Muscle of back (tissue), 3 donors: ENCODE measurements at regions not wholly inside any gene's neighbourhood (a gene's known extent, or its start where the extent isn't known, plus 50 kb on each side); places are given as distances from the start of the nearest gene placed in this dataset.
A peak's percentile ranks its signal among the peaks of the same experiment; 100 is the strongest.
"Not testable (repeated sequence)": the region's sequence is repeated elsewhere in the genome, so short reads cannot be mapped to it uniquely, and the experiment has no call there.

Experiments
- DNase-seq, 3 donors: peaks; one replicate each; pipeline versions ENCODE4 v3.0.0 to v3.0.0-alpha.2; 2013

DNA sequence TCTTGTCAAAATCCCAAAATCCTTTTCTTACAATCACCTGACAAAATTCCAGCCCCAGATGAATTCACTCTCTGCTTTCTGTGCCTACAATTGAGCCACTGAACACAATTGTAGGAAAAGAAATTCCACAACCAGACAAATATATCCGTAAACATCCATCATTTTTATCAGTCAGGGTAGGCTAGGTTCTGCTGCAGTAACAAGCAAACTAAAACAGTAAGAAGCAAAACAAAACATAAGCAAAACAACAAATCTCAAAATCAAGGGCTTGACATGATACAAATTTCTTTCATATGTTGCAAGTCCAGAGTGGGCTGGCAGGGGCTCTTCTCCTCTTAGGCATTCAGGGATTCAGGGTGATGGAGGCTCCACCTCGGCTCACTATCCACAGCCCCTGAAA, 114.2 kb upstream of the MAN2A1 start:
- DNase-seq = no peak

DNA sequence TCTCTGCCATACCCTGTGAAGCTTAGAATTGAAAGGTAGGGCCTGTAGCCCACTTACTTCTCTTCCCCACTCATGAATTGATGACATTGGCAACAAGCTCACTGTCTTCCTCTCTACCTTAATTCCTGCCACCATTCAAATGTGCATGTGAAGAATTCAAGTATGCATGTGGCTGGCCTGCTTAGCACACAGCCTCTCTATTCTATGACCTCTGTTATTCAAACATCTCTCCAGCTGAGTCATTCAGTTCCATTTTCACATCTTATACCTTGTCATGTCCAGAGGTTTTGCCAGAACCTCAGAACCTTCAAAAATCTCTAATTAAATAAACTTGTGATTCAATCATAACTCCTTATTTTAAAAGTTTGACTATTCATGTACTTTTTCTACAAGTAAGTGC, 114.7 kb upstream of the MAN2A1 start:
- no peak for DNase-seq

DNA sequence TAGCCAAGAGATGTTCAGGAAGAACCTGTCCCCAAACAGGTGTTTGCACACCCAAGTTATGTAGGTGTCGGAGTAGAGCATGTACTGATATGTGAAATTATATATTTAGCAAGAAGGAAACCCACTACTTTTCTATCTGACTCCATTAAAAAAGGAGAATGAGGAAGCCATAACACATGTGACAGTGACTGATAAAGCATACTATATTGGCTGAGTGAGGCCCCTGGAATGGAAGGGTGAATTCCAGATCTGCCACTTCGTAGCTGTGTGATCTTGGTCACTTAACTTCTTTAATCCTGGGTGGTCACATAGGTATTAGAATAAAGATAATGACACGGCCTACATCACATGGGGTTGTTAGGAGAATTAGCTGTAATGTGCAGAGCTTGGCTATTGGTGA, 116.0 kb upstream of the MAN2A1 start:
- DNase-seq = no peak

DNA sequence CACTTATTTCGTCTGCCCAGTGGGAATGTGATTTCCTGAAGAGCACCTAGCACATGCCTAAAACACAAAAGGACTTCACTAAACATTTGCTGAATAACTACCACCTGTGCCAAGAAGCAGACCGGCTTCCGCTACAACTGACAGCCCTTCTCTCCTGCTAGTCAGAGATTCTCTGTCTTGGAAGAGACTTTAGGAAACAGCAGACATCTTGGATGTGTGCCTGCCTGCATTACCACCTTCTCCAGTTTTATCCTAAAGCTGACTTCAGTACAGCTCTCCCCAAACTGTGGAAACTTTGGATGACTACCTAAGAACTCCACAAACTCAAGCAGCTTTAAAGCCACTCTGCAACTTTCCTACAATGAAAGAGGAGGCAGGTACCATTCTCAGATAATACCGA, 116.5 kb upstream of the MAN2A1 start:
- DNase-seq = no peak

DNA sequence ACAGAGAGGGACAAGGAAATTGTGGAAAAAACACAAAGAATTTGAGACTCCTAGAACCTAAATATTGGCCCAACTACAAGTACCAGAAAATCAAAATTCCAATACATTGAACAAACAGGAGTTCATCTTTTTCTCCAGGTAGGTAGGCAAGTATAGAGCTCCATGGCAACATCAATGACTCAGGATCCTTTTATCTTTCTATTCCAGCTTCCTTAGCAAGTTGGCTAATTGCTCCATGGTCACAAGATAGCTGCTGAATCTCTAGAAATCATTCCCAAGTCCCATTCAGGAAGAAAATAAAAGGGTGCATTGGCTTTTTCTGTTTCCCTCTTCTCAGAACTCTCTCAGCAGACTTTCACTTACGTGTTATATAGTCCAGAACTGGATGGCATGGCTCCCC, 117.9 kb upstream of the MAN2A1 start:
- no peak for DNase-seq

DNA sequence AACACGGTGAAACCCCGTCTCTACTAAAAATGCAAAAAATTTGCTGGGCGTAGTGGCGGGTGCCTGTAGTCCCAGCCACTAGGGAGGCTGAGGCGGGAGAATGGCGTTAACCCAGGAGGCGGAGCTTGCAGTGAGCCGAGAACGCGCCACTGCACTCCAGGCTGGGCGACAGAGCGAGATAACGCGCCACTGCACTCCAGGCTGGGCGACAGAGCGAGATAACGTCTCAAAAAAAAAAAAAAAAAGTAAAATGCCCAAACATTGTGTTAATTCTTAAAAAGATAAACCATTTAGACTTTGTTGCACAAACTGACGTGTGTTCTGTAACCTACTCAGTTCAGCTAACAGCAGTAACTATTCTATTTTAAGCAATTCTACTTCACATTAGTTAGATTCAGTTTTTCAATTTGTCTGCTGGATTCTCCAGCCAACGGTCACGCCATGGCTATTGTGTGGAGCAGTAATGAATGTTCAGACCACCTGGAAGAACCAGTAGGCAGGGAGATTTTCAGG, 119.3 kb upstream of the MAN2A1 start:
- no peak for DNase-seq

DNA sequence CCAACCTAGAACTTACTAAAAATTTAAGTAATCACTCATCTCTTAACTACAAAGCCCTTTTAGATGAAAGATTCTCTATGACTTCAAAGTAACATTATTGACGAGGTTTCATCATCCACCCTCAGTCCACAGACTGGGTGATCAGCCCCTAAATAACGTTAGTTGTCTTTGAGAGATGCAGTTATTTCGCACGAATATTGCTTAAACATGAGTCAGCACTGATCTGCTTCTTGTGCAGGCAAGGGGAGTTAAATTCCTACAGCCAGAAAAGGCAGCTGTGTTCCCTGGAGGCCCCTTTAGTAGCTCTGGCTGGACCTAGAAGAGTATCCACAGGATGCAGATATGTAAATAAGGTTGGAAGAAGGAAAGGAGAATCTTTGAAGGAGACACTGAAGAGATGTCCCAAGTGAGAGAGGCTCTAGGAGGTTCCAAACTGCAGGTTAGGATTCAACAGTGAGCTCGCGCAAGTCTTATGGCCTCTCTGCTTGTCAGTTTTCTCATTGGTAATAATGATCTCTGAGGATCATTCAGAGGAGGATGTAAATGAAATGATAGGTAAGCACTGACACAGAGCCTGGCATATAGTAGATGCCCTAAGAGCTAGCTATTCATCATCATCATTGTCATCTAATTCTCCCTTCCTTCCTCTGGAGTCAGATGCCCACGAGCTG, 122.2 kb upstream of the MAN2A1 start:
- peak; percentile 69 to 91 (median 72) for DNase-seq

DNA sequence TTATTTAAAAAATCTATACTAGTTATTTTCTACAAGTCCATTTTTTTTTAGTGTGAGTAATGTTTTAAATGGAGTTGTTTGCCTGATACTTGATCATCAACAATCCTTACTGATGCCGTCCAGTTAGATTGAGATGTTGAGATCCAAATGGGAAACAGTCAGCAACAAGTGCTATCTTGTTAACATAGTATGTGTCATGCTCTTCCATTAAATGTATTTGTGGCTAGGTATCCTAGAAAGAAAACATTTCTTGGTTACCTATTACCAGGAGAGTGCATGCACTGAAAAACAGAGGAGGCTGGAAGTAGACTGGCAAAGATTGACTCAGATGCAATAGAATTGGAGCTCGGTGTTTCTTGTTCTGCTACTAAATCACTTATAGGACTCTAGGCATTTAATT, 123.4 kb upstream of the MAN2A1 start:
- no peak for DNase-seq

DNA sequence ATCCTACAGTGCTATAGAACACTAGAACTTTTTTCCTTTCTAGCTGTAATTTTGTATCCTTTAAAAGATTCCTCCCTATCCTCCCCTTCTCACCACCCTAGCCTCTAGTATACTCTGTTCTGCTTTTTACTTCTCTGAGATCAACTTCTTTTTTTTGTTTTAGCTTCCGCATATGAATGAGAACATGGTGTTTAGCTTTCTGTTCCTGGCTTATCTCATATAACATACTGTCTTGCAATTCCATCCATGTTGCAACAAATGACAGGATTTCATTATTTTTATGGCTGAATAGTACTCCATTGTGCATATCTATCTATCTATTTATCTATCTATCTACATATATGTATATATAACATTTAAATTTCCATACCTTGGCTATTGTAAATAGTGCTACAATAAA, 126.0 kb upstream of the MAN2A1 start:
- DNase-seq = no peak

DNA sequence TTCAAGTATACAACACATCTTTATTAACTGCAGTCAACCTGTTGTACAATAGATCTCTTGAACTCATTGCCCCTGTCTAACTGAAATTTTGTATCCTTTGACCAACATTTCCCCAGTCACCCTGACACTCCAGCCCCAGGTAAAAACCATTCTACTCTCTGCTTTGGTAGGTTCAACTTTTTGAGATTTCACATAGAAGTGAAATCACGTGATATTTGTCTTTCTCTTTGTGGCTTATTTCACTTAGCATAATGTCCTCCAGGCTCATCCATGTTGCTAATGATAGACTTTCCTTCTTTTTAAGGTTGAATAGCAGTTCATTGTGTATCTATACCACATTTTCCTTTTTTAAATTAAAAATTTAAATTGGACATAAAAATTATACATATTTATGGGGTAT, 126.5 kb upstream of the MAN2A1 start:
- DNase-seq = no peak

DNA sequence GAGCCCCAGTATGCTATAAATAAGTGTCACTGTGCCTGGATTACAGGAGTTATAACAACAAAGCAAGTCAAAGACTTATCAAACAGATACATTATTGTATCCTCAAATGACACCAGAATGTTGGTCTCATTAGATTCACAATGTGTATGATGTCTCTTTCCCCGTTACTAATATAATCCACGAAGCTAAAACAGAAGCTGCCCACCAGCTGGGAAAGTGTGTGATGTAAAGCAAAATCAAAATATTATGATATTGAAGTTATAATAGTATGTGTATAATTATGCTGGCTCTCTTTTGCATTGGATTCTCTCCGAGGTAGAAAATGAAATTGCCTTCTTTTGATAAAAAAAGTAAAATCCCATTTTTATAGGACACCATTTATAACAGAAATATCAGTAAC, 127.3 kb upstream of the MAN2A1 start:
- DNase-seq = no peak

DNA sequence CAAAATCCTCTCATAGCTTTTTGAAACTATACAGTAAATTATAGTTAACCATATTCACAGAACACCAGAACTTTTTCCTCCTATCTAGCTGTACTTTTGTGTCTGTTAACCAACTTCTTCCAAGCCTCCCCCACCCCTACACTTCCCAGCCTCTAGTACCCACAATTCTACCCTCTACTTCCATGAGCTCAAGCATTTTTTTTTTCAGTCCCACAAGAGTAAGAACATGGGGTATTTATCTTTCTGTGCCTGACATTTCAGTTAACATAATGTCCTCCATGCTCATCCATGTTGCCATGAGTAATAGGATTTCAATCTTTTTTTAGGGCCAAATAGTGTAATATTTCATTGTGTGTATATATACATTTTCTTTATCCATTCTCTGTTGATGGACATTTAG, 128.3 kb upstream of the MAN2A1 start:
- no peak for DNase-seq

DNA sequence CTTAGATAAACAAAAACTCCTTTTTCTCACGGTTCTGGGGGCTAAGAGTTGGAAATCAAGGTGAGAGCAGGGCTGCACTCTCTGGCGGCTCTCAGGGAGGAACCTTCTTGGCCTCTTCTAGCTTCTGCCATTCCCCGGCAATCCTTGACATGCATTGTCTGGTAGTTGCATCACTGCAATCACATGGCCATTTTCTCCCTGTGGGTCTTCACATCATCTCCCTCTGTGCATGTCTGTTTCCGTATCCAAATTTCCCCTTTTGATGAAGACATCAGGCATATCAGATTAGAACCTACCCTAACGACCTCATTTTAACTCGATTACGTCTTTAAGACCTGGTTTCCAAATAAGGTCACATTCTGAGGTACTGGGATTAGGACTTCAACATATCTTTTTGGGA, 129.2 kb upstream of the MAN2A1 start:
- no peak for DNase-seq

DNA sequence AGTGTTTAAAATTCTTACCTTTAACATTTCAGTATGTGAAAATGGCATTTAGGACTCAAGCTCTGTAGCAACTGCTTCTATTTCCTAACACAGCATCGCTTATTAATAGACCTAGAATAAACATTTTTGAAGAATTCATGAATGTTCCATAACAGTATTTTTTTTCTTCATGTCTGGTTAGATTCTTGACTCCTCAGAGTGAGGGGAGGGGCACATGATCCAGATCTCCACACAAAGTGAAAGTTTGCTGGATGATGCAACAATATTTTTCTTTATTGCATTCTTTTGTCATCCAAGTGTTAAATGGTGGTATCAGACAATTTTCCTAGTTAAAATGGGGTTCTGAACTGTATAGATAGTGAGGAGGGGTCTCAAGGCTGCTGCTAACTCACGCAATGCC, 130.8 kb upstream of the MAN2A1 start:
- no peak for DNase-seq

DNA sequence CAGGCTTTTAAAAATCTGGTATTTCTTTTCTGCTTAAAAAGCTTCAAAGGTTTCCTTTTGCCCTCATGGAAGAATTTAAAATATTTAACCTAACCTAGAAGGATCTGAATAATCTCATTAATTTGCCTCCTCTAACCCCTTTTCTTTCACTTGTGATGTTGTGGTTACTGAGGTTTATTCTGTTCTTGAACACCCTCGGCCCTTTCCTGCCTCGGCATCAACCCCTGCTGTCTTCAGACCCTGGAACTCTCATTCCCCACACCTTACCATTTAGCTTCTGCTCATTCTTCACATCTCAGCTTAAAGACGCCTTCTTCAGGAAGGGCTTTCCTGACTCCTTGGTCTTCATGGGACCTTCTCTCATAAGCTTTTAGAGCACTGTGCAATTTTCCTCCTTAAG, 131.4 kb upstream of the MAN2A1 start:
- no peak for DNase-seq

DNA sequence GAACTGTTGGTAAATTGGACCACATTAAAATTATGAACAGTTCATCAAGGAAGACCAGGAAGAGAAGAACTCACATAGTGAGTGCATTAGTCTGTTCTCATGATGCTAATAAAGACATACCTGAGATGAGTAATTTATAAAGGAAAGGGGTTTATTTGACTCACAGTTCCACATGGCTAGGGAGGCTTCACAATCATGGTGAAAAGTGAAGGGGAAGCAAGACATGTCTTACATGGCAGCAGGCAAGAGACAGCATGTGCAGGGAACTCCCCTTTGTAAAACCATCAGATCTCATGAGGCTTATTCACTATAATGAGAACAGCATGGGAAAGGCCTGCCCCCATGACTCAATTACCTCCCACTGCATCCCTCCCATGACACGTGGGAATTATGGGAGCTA, 135.9 kb upstream of the MAN2A1 start:
- no peak for DNase-seq

DNA sequence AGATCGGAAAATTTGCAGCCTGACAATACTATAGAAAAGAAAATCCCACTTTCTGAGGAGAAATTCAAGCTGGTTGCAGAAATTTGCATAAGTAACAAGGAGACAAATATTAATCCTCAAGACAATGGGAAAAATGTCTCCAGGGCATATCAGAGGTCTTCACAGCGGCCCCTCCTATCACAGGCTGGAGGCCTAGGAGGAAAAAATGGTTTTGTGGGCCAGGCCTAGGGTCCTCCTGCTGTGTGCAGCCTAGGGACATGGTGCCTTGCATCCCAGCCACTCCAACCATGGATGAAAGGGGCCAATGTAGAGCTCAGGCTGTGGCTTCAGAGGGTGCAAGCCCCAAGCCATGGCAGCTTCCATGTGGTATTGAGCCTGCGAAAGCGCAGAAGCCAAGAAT, 138.5 kb upstream of the MAN2A1 start:
- not testable (repeated sequence) for DNase-seq

DNA sequence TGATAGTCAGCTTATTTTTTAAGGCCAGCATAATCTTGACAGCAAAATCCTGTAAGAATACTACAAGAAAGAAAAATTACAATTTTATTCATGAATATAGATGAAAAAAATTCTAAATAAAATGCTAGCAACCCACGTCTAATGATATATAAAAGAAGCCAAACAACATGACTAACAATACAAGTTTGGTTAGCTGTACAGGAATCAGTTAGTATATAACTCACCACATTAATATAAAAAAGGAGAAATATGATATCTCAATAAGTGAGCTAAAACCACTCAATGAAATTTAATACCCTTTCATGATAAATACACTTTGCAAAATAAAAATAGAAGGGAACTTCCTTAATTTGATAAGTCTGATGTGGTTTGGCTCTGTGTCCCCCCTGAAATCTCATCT, 139.7 kb upstream of the MAN2A1 start:
- no peak for DNase-seq

DNA sequence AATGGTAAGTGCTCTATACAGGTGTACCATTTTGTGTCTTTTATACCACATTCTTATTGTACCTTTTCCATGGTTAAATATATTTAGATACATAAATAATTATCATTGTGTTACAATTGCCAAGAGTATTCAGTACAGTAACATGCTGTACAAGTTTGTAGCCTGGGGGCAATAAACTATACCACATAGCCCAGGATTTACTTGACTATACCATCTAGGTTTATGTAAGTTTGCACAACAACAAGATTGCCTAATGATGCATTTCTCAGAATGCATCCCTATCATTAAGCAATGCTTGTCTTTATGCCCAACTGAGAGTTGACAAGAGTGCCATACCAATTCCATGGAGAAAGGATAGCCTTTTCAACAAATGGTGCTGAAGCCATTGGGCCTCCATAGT, 136.7 kb upstream of the PJA2 start:
- DNase-seq = no peak

DNA sequence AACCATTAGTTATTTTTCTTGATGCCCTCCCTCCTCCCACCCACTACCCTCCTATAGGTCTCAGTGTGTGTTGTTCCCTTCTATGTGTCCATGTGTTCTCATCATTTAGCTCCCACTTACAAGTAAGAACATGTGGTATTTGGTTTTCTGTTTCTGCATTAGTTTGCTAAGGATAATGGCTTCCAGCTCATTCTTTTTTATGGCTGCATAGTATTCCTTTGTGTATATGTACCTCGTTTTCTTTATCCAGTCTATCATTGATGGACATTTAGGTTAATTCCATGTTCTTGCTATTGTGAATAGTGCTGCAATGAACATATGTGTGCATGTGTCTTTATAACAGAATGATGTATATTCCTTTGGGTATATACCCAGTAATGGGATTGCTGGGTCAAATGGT, 135.1 kb upstream of the PJA2 start:
- not testable (repeated sequence) for DNase-seq

DNA sequence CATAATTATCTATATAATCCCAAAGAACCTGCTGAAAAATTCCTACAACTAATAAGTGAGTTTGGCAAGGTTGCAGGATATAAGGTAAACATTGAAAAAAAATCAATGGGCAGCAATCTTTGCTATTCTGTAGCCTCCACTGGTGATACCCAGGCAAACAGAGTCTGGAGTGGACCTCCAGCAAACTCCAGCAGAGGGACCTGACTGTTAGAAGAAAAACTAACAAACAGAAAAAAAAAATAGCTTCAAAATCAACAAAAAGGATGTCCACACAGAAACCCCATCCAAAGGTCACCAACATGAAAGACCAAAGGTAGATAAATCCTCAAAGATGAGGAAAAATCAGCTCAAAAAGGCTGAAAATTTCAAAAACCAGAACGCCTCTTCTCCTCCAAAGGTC, 128.9 kb upstream of the PJA2 start:
- DNase-seq = not testable (repeated sequence)

DNA sequence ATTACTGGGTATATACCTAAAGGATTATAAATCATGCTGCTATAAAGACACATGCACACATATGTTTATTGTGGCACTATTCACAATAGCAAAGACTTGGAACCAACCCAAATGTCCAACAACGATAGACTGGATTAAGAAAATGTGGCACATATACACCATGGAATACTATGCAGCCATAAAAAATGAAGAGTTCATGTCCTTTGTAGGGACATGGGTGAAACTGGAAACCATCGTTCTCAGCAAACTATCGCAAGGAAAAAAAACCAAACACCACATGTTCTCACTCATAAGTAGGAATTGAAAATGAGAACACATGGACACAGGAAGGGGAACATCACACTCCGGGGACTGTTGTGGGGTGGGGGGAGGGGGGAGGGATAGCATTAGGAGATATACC, 125.3 kb upstream of the PJA2 start:
- not testable (repeated sequence) for DNase-seq

DNA sequence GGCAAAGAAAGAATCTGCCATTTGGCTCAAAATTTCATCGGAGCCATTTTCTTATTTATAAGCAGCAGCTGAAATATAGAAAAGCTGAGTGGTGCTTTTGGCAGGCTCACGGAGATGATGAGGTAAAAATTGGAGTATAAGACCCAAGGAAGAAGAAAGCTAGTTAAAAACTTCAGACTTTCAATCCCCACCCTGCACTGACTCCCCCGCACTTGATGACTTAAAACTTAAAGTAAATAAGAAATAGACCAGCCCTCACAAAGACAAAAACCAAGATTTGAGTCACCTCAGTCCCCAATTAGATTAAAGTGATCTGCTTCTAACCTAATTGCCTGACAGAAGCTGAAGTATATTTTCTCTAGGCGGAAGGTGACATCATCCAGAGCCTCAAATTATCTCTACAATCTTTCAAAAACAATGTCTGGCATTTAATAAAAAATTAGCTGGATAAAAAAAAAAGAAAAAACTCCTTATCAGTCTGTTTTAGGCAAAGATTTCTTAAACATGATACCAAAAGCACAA, 124.0 kb upstream of the PJA2 start:
- DNase-seq = peak; percentile 10 to 45 (median 16)

DNA sequence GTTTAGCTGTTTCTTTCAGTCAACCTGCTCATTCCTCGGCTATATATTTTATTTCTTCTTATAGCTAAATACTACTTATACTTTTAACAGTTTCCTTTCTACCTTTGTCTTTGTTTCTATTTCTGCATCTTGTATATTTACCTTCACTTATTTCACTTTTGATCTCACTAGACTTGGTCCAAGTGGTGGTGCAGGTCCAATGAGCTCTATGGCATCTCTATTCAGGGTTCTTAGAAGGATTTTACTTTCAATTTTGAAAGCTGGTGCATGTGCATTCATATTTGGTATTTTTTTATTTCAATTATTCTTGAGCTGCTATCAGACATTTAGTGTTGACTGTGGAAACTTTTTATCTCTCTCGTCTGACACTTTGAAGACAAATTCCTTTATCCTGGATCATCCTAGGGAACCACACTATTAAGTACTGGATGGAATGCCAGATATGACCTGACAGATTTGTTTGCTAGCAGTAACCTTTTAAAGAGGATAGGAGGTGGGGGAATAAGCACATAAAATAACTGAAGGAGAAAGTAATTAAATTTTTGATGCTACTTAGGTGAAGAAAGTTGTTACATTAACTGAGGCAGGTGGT, 123.1 kb upstream of the PJA2 start:
- no peak for DNase-seq
